Spleen (tissue), 7 donors: ENCODE measurements at regions not wholly inside any gene's neighbourhood (a gene's known extent, or its start where the extent isn't known, plus 50 kb on each side); places are given as distances from the start of the nearest gene placed in this dataset.

Experiments
- CTCF ChIP-seq, 11 experiments: fragments of 200-600 bp in 7 of 11; fragments of 450-650 bp in 4 of 11; sonication (generic) in 4 of 11; IDR thresholded peaks in 8 of 11; conservative IDR thresholded peaks in 3 of 11; 1 replicate in 7 of 11; 2 replicates in 4 of 11; pipeline versions ENCODE4 v1.4.0 to v1.8.0; 2016 to 2021; ENCODE audit warnings: antibody characterized with exemption in 11 of 11, inconsistent platforms in 4 of 11, mild to moderate bottlenecking in 1 of 11
- POLR2AphosphoS5 ChIP-seq, 3 donors: sonication (generic); formaldehyde crosslinking; IDR thresholded peaks; one replicate each; pipeline ENCODE4 v1.5.1; 2017; ENCODE audit warnings: antibody characterized with exemption in 3 of 3
- donor health status: DM: no; HTN: no; CAD: no; lungs with moderate emphysema.
- donor health status: DM: no; HTN: no; CAD: no.
- donor health status: DM: no; HTN: no; CAD: no.

- TF ChIP-seq CTCF (IDR thresholded peaks at IDR 0.05 in 8 of 11, conservative IDR thresholded peaks at IDR 0.05 in 3 of 11) (no peak), POLR2AphosphoS5 (IDR thresholded peaks at IDR 0.05) (no peak)
Measured at GRCh38 chr7:84824057-84824651, 362.7 kb downstream of the SEMA3D start.
